ENCODE measurements at regions not wholly inside any gene's neighbourhood (a gene's known extent, or its start where the extent isn't known, plus 50 kb on each side); places are given as distances from the start of the nearest gene placed in this dataset.

- peak; percentile 77 for FAIRE-seq
- intact Hi-C loops (cut with micrococcal nuclease), result loop anchor here (2.0 kb wide), 1 partner anchor 110 kb away; the partner anchor contains the start of gene FBN2
- Histone ChIP-seq H3K79me2 (ENCODE audit: control insufficient read depth, insufficient read depth, low read length) (no peaks in the 10 kb centered on the region), H3K9me1 (replicated peaks; ENCODE audit: control insufficient read depth, extremely low read depth, insufficient read depth, low read length) (no peaks in the 10 kb centered on the region), H4K20me1 (replicated peaks; ENCODE audit: control insufficient read depth, extremely low read depth, insufficient read depth, low read length) (no peaks in the 10 kb centered on the region), H3K4me1 (ENCODE audit: control insufficient read depth, extremely low read depth, insufficient read depth, low read length) (peaks cover 22% of the 10 kb centered on the region), H3K9ac (replicated peaks; ENCODE audit: extremely low read depth, insufficient read depth, low read length) (peak overlapping the region; percentile 45), H3K4me3 (replicated peaks in 1 of 3; ENCODE audit: insufficient read depth in 1 of 3, low read depth in 1 of 3, low read length in 3 of 3) (no peak overlapping the region), H3K9me3 (replicated peaks; ENCODE audit: control insufficient read depth, insufficient read depth, low read length) (no peaks in the 10 kb centered on the region), H3K27me3 (ENCODE audit: control insufficient read depth in 2 of 2, insufficient read depth in 2 of 2, low read length in 2 of 2) (no peaks in the 10 kb centered on the region), H3K4me2 (ENCODE audit: insufficient read depth, low read length) (peak overlapping the region; percentile 60), H3K27ac (ENCODE audit: insufficient read depth, low read depth, low read length) (peak overlapping the region; percentile 69), H2AFZ (ENCODE audit: low read depth, low read length) (no peak overlapping the region), H3K36me3 (ENCODE audit: control insufficient read depth in 2 of 2, extremely low read depth in 1 of 2, insufficient read depth in 2 of 2, low read length in 2 of 2) (no peaks in the 10 kb centered on the region)
- ChIA-PET CTCF (no interaction called here), POLR2A (no interaction called here)
- peak; percentile 85 for DNase-seq (ENCODE audit: low read depth, low spot score)
- dilution Hi-C loops (cut with MboI; ENCODE audit: extremely low pct_ligation_motif_present, low sequenced_read_pairs), result no loop called here
- BruUV-seq (replicated peaks), result no TSS peak
- TF ChIP-seq EZH2 (IDR thresholded peaks at IDR 0.05; ENCODE audit: borderline replicate concordance, low read depth, low read length, severe bottlenecking), result no peak
- TF ChIP-seq GATA2 (IDR thresholded peaks at IDR 0.05; ENCODE audit: insufficient read depth, insufficient read length, low read depth, low read length), result no peak
- TF ChIP-seq CTCF (IDR thresholded peaks at IDR 0.05; ENCODE audit: extremely low read depth in 1 of 2, insufficient read depth in 1 of 2, low read depth in 1 of 2, low read length in 2 of 2), result no peak
- TF ChIP-seq JUN (IDR thresholded peaks at IDR 0.05; ENCODE audit: borderline replicate concordance, insufficient read depth, insufficient read length, low read depth), result peak; percentile 91
- TF ChIP-seq MYC (IDR thresholded peaks at IDR 0.05; ENCODE audit: low read depth, low read length), result no peak
- no peak for TF ChIP-seq MAX (IDR thresholded peaks at IDR 0.05; ENCODE audit: insufficient read depth, insufficient read length)
- peak; percentile 87 for TF ChIP-seq FOS (IDR thresholded peaks at IDR 0.05; ENCODE audit: borderline replicate concordance, insufficient read depth, low read length)
- peak; percentile 46 for TF ChIP-seq POLR2AphosphoS5 (IDR thresholded peaks at IDR 0.05; ENCODE audit: insufficient read depth, low read depth, low read length)
- TF ChIP-seq POLR2A (IDR thresholded peaks at IDR 0.05; ENCODE audit: low read depth, low read length), result no peak
Measured at GRCh38 chr5:128649192-128649591, 111.1 kb upstream of the FBN2 start.

All from endothelial cell of umbilical vein (primary cell).